Fibroblast of mammary gland (primary cell): ENCODE measurements at regions not wholly inside any gene's neighbourhood (a gene's known extent, or its start where the extent isn't known, plus 50 kb on each side); places are given as distances from the start of the nearest gene placed in this dataset.

Experiments
- DNase-seq: peaks from one replicate; pipeline ENCODE4 v3.0.0-alpha.2; 2010; ENCODE audit warnings: low read depth
- H3K4me3 ChIP-seq: 2 replicates; pipeline ENCODE4 v1.5.1; 2011; ENCODE audit warnings: low read depth, mild to moderate bottlenecking, low read length, moderate library complexity; ENCODE audit not compliant: control insufficient read depth
- TF ChIP-seq, protein P1 (sequence below): conservative IDR thresholded peaks from 2 replicates; pipeline ENCODE4 v1.5.1; 2011; ENCODE audit warnings: low read depth, low read length, inconsistent platforms; ENCODE audit not compliant: control insufficient read depth, insufficient read depth

DNA sequence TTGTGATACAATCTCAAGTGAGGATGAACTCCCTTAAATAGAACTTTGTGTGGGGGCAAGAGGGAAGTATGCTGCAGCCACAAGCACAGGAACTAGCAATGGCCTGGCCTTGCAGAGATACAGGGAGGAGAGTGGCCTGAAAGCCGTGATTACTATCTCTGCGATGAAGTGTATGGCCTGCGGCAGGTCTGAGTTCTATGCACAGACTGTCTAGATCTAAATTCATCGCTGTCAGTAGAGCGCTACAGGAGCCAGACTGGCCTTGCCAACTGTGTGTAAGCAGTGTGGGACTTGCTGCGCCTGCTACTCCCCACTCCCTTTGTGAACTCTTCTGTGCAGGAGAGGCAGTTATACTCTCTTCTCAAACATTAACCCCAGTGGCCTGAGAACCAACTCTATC lies 997.0 kb downstream of the GRIK2 start:
- TF ChIP-seq, protein P1, sequence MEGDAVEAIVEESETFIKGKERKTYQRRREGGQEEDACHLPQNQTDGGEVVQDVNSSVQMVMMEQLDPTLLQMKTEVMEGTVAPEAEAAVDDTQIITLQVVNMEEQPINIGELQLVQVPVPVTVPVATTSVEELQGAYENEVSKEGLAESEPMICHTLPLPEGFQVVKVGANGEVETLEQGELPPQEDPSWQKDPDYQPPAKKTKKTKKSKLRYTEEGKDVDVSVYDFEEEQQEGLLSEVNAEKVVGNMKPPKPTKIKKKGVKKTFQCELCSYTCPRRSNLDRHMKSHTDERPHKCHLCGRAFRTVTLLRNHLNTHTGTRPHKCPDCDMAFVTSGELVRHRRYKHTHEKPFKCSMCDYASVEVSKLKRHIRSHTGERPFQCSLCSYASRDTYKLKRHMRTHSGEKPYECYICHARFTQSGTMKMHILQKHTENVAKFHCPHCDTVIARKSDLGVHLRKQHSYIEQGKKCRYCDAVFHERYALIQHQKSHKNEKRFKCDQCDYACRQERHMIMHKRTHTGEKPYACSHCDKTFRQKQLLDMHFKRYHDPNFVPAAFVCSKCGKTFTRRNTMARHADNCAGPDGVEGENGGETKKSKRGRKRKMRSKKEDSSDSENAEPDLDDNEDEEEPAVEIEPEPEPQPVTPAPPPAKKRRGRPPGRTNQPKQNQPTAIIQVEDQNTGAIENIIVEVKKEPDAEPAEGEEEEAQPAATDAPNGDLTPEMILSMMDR = no peak
- DNase-seq = no peak
- H3K4me3 ChIP-seq = no peak overlapping the region

DNA sequence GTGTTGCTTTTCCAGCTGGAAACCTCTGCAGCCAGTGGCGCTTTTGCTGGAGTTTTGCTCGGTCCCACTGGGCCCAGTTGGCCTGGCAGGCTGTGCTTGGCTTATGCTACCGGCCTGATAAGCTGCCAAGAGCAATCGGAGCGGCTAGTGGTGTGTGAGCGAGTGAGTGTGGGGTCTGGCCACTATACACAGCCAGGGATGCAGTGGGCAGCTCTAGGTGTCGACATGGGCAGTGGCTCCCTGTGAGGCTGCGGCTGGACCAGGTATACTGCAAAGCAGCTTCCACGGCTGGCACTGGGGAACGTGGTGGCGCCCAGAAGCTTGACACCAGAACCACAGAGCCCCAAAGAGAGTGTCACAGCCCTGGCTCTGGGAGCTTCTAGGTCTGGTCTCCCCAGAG lies 996.5 kb downstream of the GRIK2 start:
- no peak for DNase-seq
- no peak overlapping the region for H3K4me3 ChIP-seq
- TF ChIP-seq, protein P1 = no peak

DNA sequence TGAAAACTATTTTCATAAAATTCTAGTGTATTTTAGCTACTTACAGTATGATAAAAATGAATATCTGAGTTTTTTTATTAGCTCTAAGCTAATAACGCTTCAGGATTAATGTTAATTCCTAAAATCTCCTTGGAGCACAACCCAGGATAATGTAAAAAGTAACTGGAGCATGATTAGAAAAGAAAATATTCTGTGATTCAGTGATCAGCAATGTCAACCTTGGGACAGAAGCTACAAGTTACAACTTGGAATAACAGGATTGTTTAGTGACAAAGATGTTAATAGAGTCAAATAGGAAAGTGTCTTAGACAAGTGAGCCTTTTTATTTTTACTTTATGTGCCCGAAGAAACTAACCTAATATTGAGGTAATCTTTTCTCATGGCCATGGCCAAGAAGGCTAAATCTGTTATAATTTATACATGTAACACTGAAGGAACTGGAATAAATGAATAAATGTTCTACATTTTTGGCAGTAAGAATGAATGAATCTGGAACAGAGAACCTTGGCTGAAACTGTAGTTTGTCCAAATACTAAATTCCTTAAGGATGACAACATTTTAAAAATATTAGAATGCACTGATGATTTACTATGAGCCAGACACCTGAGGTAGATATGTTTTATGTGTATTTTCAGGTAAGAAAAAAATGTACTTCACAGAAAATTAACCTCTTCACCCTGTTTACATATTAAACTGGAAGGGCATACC lies 994.0 kb downstream of the GRIK2 start:
- H3K4me3 ChIP-seq = no peak overlapping the region
- no peak for DNase-seq
- TF ChIP-seq, protein P1 = no peak

DNA sequence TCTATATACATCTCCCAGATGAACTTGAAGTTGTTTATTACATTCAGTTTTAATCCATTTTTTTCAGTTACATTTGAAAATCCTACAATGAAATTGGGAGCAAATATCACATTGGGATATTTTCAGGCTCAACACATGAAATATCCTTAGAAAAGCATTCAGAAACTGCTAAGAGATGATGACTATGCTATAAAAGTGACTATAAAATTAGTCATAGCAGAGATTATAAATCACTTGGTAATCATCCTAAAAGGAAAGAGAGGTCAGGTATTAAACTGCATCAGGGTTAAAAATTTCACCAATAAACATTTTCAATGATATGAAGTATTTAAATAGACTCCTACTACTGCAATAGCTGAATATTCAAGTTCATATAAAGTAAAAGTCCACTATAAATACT lies 987.7 kb downstream of the GRIK2 start:
- DNase-seq = no peak
- TF ChIP-seq, protein P1 = no peak
- no peak overlapping the region for H3K4me3 ChIP-seq

DNA sequence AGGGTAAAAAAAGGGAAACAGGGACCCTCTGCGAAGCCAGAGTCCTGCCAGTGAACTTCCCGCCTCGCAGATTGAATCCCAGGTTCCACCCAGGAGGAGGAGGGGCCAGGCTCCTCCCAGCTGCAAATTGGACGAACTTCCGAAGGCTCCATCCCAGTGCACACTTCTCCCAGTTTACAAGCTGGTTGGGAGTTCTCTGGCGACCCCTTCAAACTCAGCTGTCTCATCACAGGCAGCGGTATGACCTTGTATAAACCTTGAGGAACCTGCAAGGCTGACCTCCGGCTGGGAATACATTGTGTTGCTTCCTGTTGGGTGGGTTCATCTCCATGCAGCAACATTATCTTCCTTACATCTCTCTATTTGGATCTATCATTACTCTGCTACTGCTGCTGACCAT lies 962.7 kb downstream of the GRIK2 start:
- TF ChIP-seq, protein P1 = no peak
- no peak overlapping the region for H3K4me3 ChIP-seq
- no peak for DNase-seq

DNA sequence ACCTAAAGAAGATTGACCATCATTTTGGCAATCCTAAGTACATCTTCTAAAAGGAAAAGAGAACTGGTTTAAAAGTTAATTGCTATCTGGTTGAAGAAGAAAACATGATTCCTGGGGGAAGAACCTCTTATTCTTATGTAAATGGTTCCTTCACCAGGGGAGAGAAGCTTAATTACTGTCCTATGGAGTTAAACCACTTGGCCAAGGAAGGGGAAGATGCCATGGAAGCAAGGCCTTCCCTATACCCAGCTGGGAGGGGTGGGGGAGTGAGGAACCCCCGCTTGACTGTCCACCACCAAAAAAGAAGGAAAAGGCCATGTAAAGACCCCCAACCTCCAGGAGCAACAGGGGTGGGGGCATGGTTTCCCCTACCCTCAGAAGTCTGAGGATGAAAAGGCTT lies 962.1 kb downstream of the GRIK2 start:
- DNase-seq = no peak
- TF ChIP-seq, protein P1 = no peak
- H3K4me3 ChIP-seq = no peak overlapping the region

DNA sequence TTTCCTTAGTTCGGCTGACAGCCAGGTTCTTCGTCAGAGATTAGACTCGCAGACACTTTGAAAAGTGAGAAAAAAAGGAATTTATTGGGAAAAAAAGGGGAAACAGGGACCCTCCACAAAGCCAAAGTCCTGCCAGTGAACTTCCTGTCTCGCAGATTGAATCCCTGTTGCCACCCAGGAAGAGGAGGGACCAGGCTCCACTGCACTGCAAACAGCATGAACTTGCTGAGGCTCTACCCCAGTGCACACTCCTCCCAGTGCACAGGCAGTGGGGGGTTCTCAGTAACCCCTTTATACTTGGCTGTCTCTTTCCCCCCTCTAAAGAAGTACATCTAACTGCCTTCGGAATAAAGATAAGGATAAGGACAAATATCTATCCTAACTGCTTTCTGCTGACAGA lies 959.0 kb downstream of the GRIK2 start:
- no peak overlapping the region for H3K4me3 ChIP-seq
- DNase-seq = no peak
- TF ChIP-seq, protein P1 = no peak
